ENCODE measurements at regions not wholly inside any gene's neighbourhood (a gene's known extent, or its start where the extent isn't known, plus 50 kb on each side); places are given as distances from the start of the nearest gene placed in this dataset.

GRCh38 chr11:130728185-130729180 is 187.8 kb downstream of the SNX19 start:
- H3K27ac ChIP-seq (ENCODE audit: low read depth in 2 of 2, low read length in 1 of 2), result no peak overlapping the region
- H3K4me1 ChIP-seq (ENCODE audit: control insufficient read depth in 2 of 2, insufficient read depth in 2 of 2, low read length in 1 of 2), result peaks cover 2 to 13% of the 10 kb centered on the region in 2 donors
- H3K36me3 ChIP-seq (ENCODE audit: control insufficient read depth in 2 of 2, insufficient read depth in 2 of 2, low read length in 1 of 2), result no peaks in the 10 kb centered on the region
- H3K9me3 ChIP-seq (ENCODE audit: control insufficient read depth in 2 of 2, insufficient read depth in 1 of 2, low read depth in 1 of 2, low read length in 1 of 2), result peaks cover 2 to 3% of the 10 kb centered on the region in 2 donors
- no peak overlapping the region for H3K4me3 ChIP-seq (ENCODE audit: low read depth in 1 of 2, low read length in 2 of 2)
- 76 to 81% methylated on average over 8 of the region's 8 CpGs for WGBS, 2 donors
- no peaks in the 10 kb centered on the region for H3K27me3 ChIP-seq (ENCODE audit: control insufficient read depth in 1 of 2, insufficient read depth in 2 of 2, low read length in 2 of 2)

GRCh38 chr11:130729193-130729592 is 187.1 kb downstream of the SNX19 start:
- peaks cover 2 to 13% of the 10 kb centered on the region in 2 donors for H3K4me1 ChIP-seq (ENCODE audit: control insufficient read depth in 2 of 2, insufficient read depth in 2 of 2, low read length in 1 of 2)
- no peaks in the 10 kb centered on the region for H3K27me3 ChIP-seq (ENCODE audit: control insufficient read depth in 1 of 2, insufficient read depth in 2 of 2, low read length in 2 of 2)
- no peaks in the 10 kb centered on the region for H3K36me3 ChIP-seq (ENCODE audit: control insufficient read depth in 2 of 2, insufficient read depth in 2 of 2, low read length in 1 of 2)
- H3K4me3 ChIP-seq (ENCODE audit: low read depth in 1 of 2, low read length in 2 of 2), result no peak overlapping the region
- H3K27ac ChIP-seq (ENCODE audit: low read depth in 2 of 2, low read length in 1 of 2), result no peak overlapping the region
- H3K9me3 ChIP-seq (ENCODE audit: control insufficient read depth in 2 of 2, insufficient read depth in 1 of 2, low read depth in 1 of 2, low read length in 1 of 2), result peaks cover 2 to 3% of the 10 kb centered on the region in 2 donors

GRCh38 chr11:130729678-130730300 is 186.5 kb downstream of the SNX19 start:
- 85 to 94% methylated on average over 4 of the region's 4 CpGs for WGBS, 2 donors

DNA sequence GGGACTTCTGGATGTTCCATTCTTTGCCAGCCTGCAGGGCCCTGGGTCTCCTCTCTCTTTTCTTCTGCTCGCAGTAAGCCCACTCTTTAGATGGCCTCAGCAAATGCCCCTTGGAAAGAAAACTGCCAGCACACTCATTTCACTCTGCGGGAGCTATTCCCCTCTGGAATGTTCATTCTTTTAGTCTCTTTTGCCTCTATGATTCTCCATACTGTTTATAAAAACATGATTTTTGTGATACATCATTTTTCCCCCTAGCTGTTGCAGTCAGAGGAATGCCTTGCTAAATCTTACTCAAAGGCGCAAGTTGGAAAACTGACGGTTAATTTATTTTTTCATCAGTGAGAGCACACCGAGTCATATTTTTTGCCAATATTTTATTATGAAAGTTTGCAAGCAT is 184.9 kb downstream of the SNX19 start:
- Histone ChIP-seq H3K9me3 (ENCODE audit: control insufficient read depth in 2 of 2, insufficient read depth in 1 of 2, low read depth in 1 of 2, low read length in 1 of 2) (peaks cover 2 to 5% of the 10 kb centered on the region in 2 donors), H3K36me3 (ENCODE audit: control insufficient read depth in 2 of 2, insufficient read depth in 2 of 2, low read length in 1 of 2) (no peaks in the 10 kb centered on the region), H3K4me3 (ENCODE audit: low read depth in 1 of 2, low read length in 2 of 2) (no peak overlapping the region), H3K27me3 (ENCODE audit: control insufficient read depth in 1 of 2, insufficient read depth in 2 of 2, low read length in 2 of 2) (no peaks in the 10 kb centered on the region), H3K4me1 (ENCODE audit: control insufficient read depth in 2 of 2, insufficient read depth in 2 of 2, low read length in 1 of 2) (peaks cover 0 to 3% of the 10 kb centered on the region in 2 donors), H3K27ac (ENCODE audit: low read depth in 2 of 2, low read length in 1 of 2) (no peak overlapping the region)
- 85 to 89% methylated on average over 5 of the region's 5 CpGs for WGBS, 2 donors

More at GRCh38 chr11:130729678-130730300, 186.5 kb downstream of the SNX19 start:
- no peak overlapping the region for H3K27ac ChIP-seq (ENCODE audit: low read depth in 2 of 2, low read length in 1 of 2)
- H3K27me3 ChIP-seq (ENCODE audit: control insufficient read depth in 1 of 2, insufficient read depth in 2 of 2, low read length in 2 of 2), result no peaks in the 10 kb centered on the region
- H3K4me3 ChIP-seq (ENCODE audit: low read depth in 1 of 2, low read length in 2 of 2), result no peak overlapping the region
- no peaks in the 10 kb centered on the region for H3K36me3 ChIP-seq (ENCODE audit: control insufficient read depth in 2 of 2, insufficient read depth in 2 of 2, low read length in 1 of 2)
- H3K9me3 ChIP-seq (ENCODE audit: control insufficient read depth in 2 of 2, insufficient read depth in 1 of 2, low read depth in 1 of 2, low read length in 1 of 2), result peaks cover 2 to 3% of the 10 kb centered on the region in 2 donors
- peaks cover 2 to 13% of the 10 kb centered on the region in 2 donors for H3K4me1 ChIP-seq (ENCODE audit: control insufficient read depth in 2 of 2, insufficient read depth in 2 of 2, low read length in 1 of 2)

DNA sequence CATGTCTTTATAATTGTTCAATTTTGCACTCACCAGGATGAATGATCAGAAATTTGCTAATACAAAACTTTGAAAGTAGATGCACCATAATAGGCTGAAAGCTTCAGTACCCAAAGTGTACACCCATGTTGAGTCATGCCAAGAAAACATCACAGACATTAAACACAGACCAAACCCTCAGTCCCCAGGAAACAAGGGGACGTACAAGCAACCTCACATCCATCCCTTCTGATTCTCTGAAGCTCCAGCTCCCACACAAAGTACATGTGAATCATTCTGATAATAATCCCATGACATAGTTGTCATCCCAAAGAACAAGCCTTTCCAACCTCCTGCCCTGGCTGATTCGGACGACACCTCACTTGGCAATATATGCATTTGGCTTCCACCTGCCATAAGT is 183.8 kb downstream of the SNX19 start:
- no peak overlapping the region for H3K27ac ChIP-seq (ENCODE audit: low read depth in 2 of 2, low read length in 1 of 2)
- H3K36me3 ChIP-seq (ENCODE audit: control insufficient read depth in 2 of 2, insufficient read depth in 2 of 2, low read length in 1 of 2), result no peaks in the 10 kb centered on the region
- H3K4me1 ChIP-seq (ENCODE audit: control insufficient read depth in 2 of 2, insufficient read depth in 2 of 2, low read length in 1 of 2), result no peaks in the 10 kb centered on the region
- H3K27me3 ChIP-seq (ENCODE audit: control insufficient read depth in 1 of 2, insufficient read depth in 2 of 2, low read length in 2 of 2), result no peaks in the 10 kb centered on the region
- peaks cover 2 to 5% of the 10 kb centered on the region in 2 donors for H3K9me3 ChIP-seq (ENCODE audit: control insufficient read depth in 2 of 2, insufficient read depth in 1 of 2, low read depth in 1 of 2, low read length in 1 of 2)
- no peak overlapping the region for H3K4me3 ChIP-seq (ENCODE audit: low read depth in 1 of 2, low read length in 2 of 2)
- 81 to 88% methylated on average over 3 of the region's 3 CpGs for WGBS, 2 donors

- Histone ChIP-seq H3K4me3 (ENCODE audit: low read depth in 1 of 2, low read length in 2 of 2) (no peak overlapping the region), H3K36me3 (ENCODE audit: control insufficient read depth in 2 of 2, insufficient read depth in 2 of 2, low read length in 1 of 2) (no peaks in the 10 kb centered on the region), H3K27me3 (ENCODE audit: control insufficient read depth in 1 of 2, insufficient read depth in 2 of 2, low read length in 2 of 2) (no peaks in the 10 kb centered on the region), H3K9me3 (ENCODE audit: control insufficient read depth in 2 of 2, insufficient read depth in 1 of 2, low read depth in 1 of 2, low read length in 1 of 2) (peaks cover 0 to 2% of the 10 kb centered on the region in 2 donors), H3K27ac (ENCODE audit: low read depth in 2 of 2, low read length in 1 of 2) (no peak overlapping the region), H3K4me1 (ENCODE audit: control insufficient read depth in 2 of 2, insufficient read depth in 2 of 2, low read length in 1 of 2) (no peaks in the 10 kb centered on the region)
- 77 to 84% methylated on average over 5 of the region's 5 CpGs for WGBS, 2 donors
These were observed 179.0 kb downstream of the SNX19 start for GRCh38 chr11:130737041-130737830.

DNA sequence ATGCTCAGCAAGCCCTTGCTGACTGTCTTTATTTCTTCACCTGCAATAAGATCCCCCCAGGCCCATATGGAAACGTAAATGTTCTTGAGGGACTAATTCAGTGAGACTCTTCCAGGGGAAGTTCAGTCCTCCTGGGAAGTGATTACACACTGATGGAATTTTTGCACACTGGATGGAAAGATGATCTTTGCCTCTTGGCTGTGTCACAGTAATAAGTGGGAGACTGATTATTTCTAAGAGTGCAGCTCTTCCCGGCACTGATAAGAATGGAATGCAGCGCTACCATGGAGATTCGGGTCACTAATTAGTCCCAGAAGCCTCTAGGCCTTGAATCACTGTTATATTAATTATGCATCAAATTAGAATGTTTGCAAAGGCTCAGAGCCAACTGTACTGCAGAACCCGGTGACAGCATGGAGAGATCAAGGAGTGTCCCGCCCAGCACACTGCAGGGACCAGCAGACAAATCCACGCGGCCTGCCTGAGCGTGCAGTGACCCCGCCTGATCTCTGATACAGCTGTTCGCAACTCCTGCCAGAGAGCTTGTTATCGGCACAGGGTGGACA is 178.3 kb downstream of the SNX19 start:
- WGBS, 2 donors, result 18 to 29% methylated on average over 12 of the region's 12 CpGs
- Histone ChIP-seq H3K27ac (ENCODE audit: low read depth in 2 of 2, low read length in 1 of 2) (no peak overlapping the region), H3K36me3 (ENCODE audit: control insufficient read depth in 2 of 2, insufficient read depth in 2 of 2, low read length in 1 of 2) (no peaks in the 10 kb centered on the region), H3K9me3 (ENCODE audit: control insufficient read depth in 2 of 2, insufficient read depth in 1 of 2, low read depth in 1 of 2, low read length in 1 of 2) (peaks cover 0 to 2% of the 10 kb centered on the region in 2 donors), H3K27me3 (ENCODE audit: control insufficient read depth in 1 of 2, insufficient read depth in 2 of 2, low read length in 2 of 2) (no peaks in the 10 kb centered on the region), H3K4me3 (ENCODE audit: low read depth in 1 of 2, low read length in 2 of 2) (no peak overlapping the region), H3K4me1 (ENCODE audit: control insufficient read depth in 2 of 2, insufficient read depth in 2 of 2, low read length in 1 of 2) (no peaks in the 10 kb centered on the region)

GRCh38 chr11:130738611-130739010 is 177.7 kb downstream of the SNX19 start:
- 68 to 69% methylated on average over 3 of the region's 3 CpGs for WGBS, 2 donors

DNA sequence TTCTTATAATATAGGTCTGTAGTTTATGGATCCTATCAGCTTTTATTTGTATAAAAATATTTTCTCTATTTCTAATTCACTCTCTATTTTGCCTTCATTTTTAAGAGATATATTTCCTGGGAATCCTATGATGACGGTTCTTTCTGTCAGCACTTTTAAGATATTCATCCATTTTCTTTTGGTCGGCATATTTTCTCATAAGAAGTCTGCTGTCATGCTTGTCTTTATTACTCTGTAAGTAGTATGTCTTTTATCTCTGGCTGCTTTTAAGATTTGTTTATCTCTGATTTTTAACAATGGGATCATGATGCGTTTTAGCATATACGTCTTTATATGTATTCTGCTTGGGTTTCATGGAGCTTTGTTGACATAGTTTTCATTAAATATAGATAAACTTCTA is 175.5 kb downstream of the SNX19 start:
- no peak overlapping the region for H3K27ac ChIP-seq (ENCODE audit: low read depth in 2 of 2, low read length in 1 of 2)
- H3K4me3 ChIP-seq (ENCODE audit: low read depth in 1 of 2, low read length in 2 of 2), result no peak overlapping the region
- no peaks in the 10 kb centered on the region for H3K9me3 ChIP-seq (ENCODE audit: control insufficient read depth in 2 of 2, insufficient read depth in 1 of 2, low read depth in 1 of 2, low read length in 1 of 2)
- no peaks in the 10 kb centered on the region for H3K4me1 ChIP-seq (ENCODE audit: control insufficient read depth in 2 of 2, insufficient read depth in 2 of 2, low read length in 1 of 2)
- no peaks in the 10 kb centered on the region for H3K36me3 ChIP-seq (ENCODE audit: control insufficient read depth in 2 of 2, insufficient read depth in 2 of 2, low read length in 1 of 2)
- 92 to 96% methylated on average over 4 of the region's 4 CpGs for WGBS, 2 donors
- H3K27me3 ChIP-seq (ENCODE audit: control insufficient read depth in 1 of 2, insufficient read depth in 2 of 2, low read length in 2 of 2), result no peaks in the 10 kb centered on the region

More at GRCh38 chr11:130738611-130739010, 177.7 kb downstream of the SNX19 start:
- Histone ChIP-seq H3K27me3 (ENCODE audit: control insufficient read depth in 1 of 2, insufficient read depth in 2 of 2, low read length in 2 of 2) (no peaks in the 10 kb centered on the region), H3K4me1 (ENCODE audit: control insufficient read depth in 2 of 2, insufficient read depth in 2 of 2, low read length in 1 of 2) (no peaks in the 10 kb centered on the region), H3K9me3 (ENCODE audit: control insufficient read depth in 2 of 2, insufficient read depth in 1 of 2, low read depth in 1 of 2, low read length in 1 of 2) (peaks cover 0 to 2% of the 10 kb centered on the region in 2 donors), H3K4me3 (ENCODE audit: low read depth in 1 of 2, low read length in 2 of 2) (no peak overlapping the region), H3K27ac (ENCODE audit: low read depth in 2 of 2, low read length in 1 of 2) (no peak overlapping the region), H3K36me3 (ENCODE audit: control insufficient read depth in 2 of 2, insufficient read depth in 2 of 2, low read length in 1 of 2) (no peaks in the 10 kb centered on the region)

All from esophagus (tissue), 2 donors.